ENCODE measurements at regions not wholly inside any gene's neighbourhood (a gene's known extent, or its start where the extent isn't known, plus 50 kb on each side); places are given as distances from the start of the nearest gene placed in this dataset.

DNA sequence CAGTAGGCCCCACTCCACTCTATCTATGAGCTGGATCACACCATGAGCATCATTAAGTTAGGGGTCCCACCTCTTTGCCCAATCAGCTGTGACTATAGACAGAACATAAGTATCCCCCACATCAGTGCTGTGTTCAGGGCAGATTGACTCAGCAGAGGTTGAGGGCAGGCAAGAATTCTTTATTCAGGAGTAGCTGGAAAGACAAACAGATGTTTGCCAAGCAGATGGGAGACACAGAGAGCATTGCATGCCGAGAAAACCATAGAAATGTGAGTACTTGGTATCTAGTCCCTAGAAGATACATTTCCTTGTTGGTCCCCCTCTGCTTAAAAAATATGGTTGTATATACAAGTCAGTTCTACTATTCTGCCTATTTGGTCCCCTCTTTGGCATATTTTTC, 440.8 kb downstream of the RAP2B start:
- DNase-seq (no peak), ATAC-seq (ENCODE audit: low read depth) (no peak)
- Mint-ChIP-seq H3K4me1 (no peaks in the 10 kb centered on the region), H3K27me3 (peaks cover 2% of the 10 kb centered on the region), H3K36me3 (ENCODE audit: low read depth) (no peaks in the 10 kb centered on the region), H3K27ac (no peak overlapping the region), H3K9me3 (no peaks in the 10 kb centered on the region), H3K4me3 (no peak overlapping the region)
- no peak for TF ChIP-seq CTCF (IDR thresholded peaks at IDR 0.05)
- ChIA-PET CTCF (no interaction called here), POLR2A (no interaction called here)
- intact Hi-C loops (cut with micrococcal nuclease): no loop called here

- DNase-seq (no peak), ATAC-seq (ENCODE audit: low read depth) (no peak)
- H3K4me1 Mint-ChIP-seq: no peaks in the 10 kb centered on the region
- intact Hi-C loops (cut with micrococcal nuclease): no loop called here
- no peak for TF ChIP-seq CTCF (IDR thresholded peaks at IDR 0.05)
- no peak overlapping the region for H3K4me3 Mint-ChIP-seq
- no peaks in the 10 kb centered on the region for H3K9me3 Mint-ChIP-seq
- H3K36me3 Mint-ChIP-seq (ENCODE audit: low read depth): no peaks in the 10 kb centered on the region
- no peak overlapping the region for H3K27ac Mint-ChIP-seq
- no peaks in the 10 kb centered on the region for H3K27me3 Mint-ChIP-seq
- POLR2A ChIA-PET: no interaction called here
- CTCF ChIA-PET: no interaction called here
Measured at GRCh38 chr3:153614140-153614539, 452.1 kb downstream of the RAP2B start.

DNA sequence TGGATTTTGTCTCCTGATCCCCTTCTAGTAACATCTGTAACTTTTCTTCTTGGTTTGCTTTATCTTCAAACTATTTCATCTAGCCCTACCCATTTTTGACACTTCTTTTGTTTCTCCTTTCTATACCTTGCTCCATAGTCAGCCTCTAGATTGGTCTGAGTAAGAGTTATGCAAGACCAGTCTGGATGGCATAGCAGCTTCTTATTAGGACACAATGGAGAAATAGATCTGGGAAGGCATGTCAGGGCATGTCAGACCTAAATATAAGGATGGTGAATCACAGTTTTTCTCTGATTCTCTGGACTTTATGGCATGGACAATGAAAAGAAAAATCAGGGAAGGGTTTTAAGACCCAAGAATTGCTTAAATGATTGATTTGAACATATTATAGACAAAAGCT, 452.5 kb downstream of the RAP2B start:
- ChIA-PET POLR2A (no interaction called here), CTCF (no interaction called here)
- TF ChIP-seq CTCF (IDR thresholded peaks at IDR 0.05): no peak
- H3K27me3 Mint-ChIP-seq: no peaks in the 10 kb centered on the region
- H3K36me3 Mint-ChIP-seq (ENCODE audit: low read depth): no peaks in the 10 kb centered on the region
- no peak for ATAC-seq (ENCODE audit: low read depth)
- intact Hi-C loops (cut with micrococcal nuclease): no loop called here
- H3K9me3 Mint-ChIP-seq: no peaks in the 10 kb centered on the region
- DNase-seq: no peak
- no peak overlapping the region for H3K27ac Mint-ChIP-seq
- no peak overlapping the region for H3K4me3 Mint-ChIP-seq
- H3K4me1 Mint-ChIP-seq: no peaks in the 10 kb centered on the region

DNA sequence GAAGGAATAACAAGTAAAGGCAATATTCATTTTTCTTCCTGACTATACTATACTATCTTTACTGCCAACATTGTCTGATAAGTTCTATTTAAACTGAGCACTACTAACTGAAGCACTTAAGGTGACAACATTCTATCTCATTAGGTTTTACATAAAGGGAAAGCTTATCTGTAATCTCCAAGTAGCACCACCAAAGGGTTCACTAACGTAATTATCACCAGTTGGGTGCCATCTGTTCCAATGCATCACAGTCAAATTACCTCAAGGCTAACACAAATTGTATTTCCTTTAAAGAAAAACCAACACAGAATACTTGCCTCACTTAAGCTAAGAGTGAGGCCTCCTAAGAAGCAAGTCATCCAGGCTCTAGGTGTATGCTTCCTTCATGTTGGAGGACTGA, 453.8 kb downstream of the RAP2B start:
- intact Hi-C loops (cut with micrococcal nuclease): no loop called here
- ChIA-PET CTCF (interaction anchor here (0.8 kb wide), 1 partner anchor 155 kb away, joined by 3 read pairs; no protein-coding TSS in a partner anchor), POLR2A (no interaction called here)
- Mint-ChIP-seq H3K36me3 (ENCODE audit: low read depth) (no peaks in the 10 kb centered on the region), H3K4me1 (no peaks in the 10 kb centered on the region), H3K27me3 (no peaks in the 10 kb centered on the region), H3K9me3 (peaks cover under 1% of the 10 kb centered on the region), H3K27ac (no peak overlapping the region), H3K4me3 (no peak overlapping the region)
- no peak for TF ChIP-seq CTCF (IDR thresholded peaks at IDR 0.05)
- DNase-seq (no peak), ATAC-seq (ENCODE audit: low read depth) (no peak)

DNA sequence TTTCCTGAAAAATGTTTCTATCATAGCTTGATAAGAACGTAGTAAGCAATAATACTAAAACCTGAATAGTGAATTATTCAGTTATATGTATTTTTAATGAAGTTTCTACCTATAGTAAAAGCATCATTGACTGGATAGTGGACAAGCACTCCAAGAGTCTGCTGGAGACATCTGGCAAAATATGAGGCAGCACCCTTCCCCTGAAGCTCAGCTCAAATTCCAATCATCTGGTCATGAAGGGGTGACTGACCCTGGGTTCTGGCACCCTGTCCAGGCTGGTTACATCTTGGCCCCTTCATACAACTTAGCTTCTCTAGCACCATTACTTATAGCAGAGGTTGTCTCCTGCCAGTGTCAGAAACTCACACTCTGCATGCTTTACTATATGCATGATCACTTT, 455.4 kb downstream of the RAP2B start:
- CTCF ChIA-PET: no interaction called here
- Mint-ChIP-seq H3K36me3 (ENCODE audit: low read depth) (no peaks in the 10 kb centered on the region), H3K27me3 (no peaks in the 10 kb centered on the region), H3K27ac (no peak overlapping the region), H3K4me1 (peaks cover 9% of the 10 kb centered on the region), H3K9me3 (peaks cover 2% of the 10 kb centered on the region), H3K4me3 (no peak overlapping the region)
- no peak for TF ChIP-seq CTCF (IDR thresholded peaks at IDR 0.05)
- ATAC-seq (ENCODE audit: low read depth) (no peak), DNase-seq (no peak)
- POLR2A ChIA-PET: no interaction called here
- intact Hi-C loops (cut with micrococcal nuclease): no loop called here
